RCC 7860 (cell line): ENCODE measurements at regions not wholly inside any gene's neighbourhood (a gene's known extent, or its start where the extent isn't known, plus 50 kb on each side); places are given as distances from the start of the nearest gene placed in this dataset.
"Not testable (repeated sequence)": the region's sequence is repeated elsewhere in the genome, so short reads cannot be mapped to it uniquely, and the experiment has no call there.

Experiments
- DNase-seq: peaks from one replicate; pipeline ENCODE4 v3.0.0-alpha.2; 2015; ENCODE audit warnings: low spot score
- FAIRE-seq: peaks from 2 replicates; lab custom pipeline; 2012; peaks lifted over from hg19 to GRCh38; lab: Jason Lieb, UNC

DNA sequence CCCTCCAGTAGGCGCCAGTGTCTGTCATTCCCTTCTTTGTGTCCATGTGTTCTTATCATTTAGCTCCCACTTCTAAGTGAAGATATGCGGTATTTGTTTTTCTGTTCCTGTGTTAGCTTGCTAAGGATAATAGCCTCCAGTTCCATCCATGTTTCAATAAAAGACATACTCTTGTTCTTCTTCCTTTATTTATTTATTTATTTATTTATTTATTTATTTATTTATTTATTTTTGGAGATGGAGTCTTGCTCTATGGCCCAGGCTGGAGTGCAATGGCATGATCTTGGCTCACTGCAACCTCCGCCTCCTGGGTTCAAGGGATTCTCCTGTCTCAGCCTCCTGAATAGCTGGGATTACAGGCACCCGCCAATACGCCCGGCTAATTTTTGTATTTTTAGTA, 762.6 kb upstream of the CDH10 start:
- not testable (repeated sequence) for DNase-seq, FAIRE-seq

DNA sequence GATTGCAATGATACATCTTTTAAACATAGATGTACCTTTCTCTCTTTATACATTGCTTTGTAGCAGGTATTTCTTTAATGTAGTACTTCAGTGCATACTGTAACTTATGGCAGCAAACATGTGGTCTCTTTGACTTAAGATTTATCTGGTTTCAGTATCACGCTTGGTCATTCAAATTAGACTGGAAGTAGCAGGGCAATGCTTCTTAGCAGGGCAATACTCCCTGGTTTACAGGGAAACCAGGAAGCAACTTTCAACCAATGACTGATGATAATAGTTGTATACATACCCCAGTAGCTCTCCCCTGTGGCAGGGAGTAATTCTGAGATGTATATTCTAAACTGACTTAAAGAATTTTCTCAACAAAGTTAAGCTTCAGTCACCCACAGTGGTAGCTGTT, 761.1 kb upstream of the CDH10 start:
- FAIRE-seq (no peak), DNase-seq (no peak)

DNA sequence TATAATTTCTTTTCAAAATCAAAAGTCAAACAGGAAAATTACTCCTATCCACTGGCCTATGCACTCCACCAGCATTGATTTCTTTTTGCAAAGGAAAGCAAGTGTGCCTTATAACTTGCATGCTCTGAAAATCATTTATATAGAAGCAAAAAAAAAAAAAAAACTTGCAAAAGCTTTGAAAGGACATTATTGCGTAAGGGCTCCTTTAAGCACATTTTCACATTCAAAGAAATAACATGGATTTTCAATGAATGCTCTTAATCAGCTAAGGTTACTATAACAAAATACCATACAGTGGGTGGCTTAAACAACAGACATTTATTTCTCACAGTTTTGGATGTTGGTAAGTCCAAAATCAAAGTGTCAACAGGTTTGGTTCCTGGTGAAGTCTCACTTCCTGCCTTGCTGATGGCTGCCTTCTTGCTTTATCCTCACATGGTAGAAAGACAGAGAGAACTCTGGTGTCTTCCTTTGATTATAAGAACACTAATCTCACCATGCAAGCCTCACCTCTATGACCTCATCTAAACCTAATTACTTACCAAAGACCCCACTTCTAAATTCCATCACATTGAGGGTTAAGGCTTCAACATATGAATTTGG, 755.2 kb upstream of the CDH10 start:
- no peak for FAIRE-seq

DNA sequence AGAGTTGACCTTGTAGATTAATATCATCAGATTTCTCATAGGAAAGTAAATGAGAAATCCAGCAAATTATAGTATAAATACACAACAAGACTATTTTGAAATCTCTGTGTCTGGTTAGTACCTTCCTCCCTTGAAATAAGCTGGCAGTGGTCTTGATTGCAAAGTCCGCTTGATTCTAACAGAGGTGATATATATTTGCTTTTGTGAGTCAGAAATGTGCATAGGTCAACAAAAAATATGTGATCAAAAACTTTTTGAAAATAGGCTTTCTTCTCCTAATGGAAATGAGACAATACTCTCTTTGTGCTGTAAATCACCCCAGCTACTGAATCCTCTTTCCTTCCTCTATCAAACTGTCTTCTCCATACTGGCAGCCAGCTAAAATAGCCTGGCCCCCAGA, 749.2 kb upstream of the CDH10 start:
- FAIRE-seq (no peak), DNase-seq (no peak)

More for the DNA sequence above, 755.2 kb upstream of the CDH10 start:
- DNase-seq, result no peak

DNA sequence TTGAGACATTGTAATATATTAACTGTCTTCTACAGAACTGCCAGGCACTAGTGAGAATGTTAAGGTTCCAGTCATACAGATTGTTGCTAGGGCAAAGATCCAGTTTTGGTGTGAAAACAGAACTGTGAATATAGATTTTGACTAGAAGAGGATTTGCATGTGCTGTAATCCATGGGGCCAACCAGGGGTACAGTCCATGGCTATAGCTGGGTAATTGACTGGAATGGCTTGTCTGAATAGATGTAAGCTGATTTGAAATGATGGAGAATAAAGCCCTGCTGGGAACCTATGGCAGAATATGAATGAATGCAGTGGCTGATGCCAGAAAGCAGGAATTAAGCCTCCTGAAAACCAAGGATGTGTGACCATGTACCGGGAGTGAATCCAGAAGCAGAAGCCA, 748.5 kb upstream of the CDH10 start:
- no peak for DNase-seq
- no peak for FAIRE-seq

DNA sequence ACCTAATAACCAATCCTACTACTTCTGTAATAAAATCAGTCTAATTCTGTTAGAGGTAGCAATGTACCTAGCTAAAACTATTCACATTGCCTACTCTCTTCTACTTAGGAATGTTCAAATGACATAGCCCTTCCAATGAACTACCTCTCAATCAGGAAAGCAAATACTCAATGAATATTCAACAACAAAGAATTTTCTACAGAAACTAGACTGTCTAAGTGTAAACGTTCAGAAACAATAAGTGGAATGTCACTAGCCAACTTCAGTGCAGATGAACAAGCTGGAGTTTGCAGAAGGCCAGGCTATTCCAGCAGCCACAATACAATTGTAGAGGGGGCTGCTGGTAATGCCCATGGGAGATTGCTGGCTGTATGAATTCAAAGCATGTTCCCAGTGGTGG, 743.2 kb upstream of the CDH10 start:
- DNase-seq (no peak), FAIRE-seq (no peak)

DNA sequence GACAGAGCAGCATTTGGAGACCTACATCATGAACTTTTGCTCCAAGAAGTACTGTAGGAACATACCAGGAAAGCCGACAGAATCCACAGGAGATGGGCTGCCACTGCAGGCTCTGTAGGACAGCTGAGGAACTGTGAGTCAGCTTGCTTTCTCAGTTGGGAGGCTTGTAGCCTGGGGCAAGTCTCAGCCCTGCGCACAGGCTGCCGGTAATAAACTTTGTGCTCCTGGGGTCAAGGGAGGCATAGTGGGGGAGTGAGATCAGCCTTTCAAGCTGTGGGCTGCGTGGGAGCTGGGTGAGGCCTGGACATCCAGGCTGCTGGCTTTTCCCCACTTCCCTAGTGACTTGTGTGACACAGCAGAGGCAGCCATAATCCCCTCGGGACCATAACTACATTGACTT, 718.0 kb upstream of the CDH10 start:
- DNase-seq (no peak), FAIRE-seq (no peak)

DNA sequence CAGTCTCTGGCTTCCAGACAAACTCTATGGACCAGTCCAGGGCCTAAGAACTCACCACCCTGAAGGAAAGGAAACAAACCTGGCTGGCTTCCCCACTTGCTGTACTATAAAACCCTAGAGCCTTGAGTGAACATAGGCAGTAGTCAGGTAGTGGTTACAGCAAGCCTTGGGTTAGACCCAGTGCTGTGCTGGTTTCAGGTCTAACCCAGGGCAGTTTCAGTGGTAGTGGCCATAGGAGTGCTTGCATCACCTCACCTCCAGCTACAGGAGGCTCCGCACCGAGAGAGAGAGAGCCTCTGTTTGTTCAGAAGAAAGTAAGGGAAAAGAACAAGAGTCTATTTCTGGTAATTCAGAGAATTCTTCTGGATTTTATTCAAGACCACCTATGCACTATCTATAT, 714.1 kb upstream of the CDH10 start:
- FAIRE-seq (no peak), DNase-seq (no peak)

DNA sequence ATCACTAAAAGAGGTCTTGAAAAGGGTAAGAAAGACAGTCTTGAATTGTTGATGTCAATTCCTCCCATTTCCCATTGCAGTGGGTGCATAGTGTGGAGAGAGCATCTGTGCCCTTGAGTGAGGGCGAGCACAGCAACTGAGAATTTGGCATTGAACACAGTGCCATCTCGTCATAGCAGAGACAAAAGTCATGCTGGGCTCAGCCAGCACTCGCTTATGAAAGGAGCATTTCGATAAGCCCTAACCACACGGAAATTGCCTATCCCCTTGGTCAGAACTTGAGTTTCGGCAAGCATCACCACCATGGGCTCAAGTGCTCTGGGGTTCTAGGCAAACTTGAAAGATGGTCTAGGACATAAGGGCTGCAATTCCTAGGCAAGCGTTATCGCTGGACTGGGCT, 712.8 kb upstream of the CDH10 start:
- FAIRE-seq (no peak), DNase-seq (no peak)

DNA sequence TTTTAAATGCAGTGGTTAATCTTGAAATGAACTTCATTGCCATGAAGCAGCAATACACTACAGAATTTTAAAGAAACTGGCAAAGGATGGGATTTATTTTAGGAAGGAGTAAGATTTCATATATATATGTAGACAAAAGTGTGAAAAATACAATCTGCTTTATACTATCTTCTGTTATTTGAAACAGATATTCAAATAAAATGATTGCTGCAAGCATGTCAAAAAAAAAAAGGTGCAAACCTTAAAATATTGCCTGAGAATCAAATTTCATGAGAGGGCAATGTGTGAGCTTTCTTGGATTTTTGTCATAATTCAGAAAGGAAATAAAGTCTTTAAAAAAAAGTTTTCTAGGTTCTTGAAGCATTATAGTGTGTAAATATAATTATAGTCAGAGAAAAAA, 705.0 kb upstream of the CDH10 start:
- FAIRE-seq (no peak), DNase-seq (no peak)

DNA sequence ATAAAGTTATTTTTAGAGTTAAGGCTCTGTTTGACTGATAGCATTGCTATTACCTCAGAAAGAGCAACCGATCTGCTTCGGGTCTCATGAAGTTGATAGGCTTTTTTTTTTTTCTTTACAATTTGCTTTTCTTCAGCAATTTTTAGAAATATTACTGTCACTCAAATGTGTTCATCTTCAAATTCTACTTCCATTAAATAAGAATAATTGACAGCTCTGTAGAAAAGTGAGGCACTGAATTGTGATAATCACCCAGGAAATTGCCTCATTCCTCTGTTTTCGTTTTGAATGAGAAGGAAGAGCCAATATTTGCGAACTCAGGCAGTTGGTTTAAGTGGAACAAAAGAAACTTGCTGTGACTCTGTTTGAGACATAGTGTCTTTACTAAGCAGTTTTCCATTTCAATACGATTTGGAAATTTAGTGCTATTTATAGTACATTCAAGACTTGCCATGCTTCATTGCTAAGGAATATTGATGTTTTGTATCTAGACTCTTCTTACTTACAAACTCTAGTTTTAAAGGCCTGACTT, 700.5 kb upstream of the CDH10 start:
- FAIRE-seq, result no peak
- no peak for DNase-seq

DNA sequence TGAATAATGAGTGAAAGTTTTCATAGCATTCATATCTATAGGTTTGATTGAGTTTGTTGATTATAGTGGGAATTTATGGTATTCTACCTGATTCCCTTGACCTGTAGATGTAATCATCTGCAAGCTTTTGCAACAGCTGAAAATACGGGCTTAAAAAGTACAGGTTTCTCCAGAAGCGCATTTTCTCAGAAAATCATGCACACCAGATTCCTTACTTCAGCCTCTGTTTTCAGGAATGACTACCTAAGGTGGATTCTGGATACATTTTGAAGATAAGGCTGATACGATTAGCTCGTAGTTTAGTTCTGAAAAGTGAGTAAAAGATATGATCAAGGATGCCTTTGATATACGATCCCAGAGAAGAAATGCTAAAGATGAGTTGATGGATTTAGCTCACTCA, 694.8 kb upstream of the CDH10 start:
- FAIRE-seq, result no peak

DNA sequence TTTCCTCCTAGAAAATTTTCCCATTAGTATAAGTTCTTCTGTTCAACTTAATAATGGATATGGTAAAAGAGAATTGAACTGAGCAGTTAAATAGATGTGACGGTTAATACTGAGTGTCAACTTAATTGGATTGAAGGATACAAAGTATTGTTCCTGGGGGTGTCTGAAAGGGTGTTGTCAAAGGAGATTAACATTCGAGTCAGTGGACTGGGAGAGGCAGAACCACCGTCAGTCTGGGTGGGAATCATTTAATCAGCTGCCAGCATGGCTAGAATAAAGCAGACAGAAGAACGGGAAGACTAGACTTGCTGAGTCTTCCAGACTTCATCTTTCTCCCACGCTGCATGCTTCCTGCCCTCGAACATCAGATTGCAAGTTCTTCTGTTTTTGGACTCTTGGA, 689.6 kb upstream of the CDH10 start:
- DNase-seq, result no peak
- FAIRE-seq, result no peak

More for the DNA sequence above, 694.8 kb upstream of the CDH10 start:
- no peak for DNase-seq

DNA sequence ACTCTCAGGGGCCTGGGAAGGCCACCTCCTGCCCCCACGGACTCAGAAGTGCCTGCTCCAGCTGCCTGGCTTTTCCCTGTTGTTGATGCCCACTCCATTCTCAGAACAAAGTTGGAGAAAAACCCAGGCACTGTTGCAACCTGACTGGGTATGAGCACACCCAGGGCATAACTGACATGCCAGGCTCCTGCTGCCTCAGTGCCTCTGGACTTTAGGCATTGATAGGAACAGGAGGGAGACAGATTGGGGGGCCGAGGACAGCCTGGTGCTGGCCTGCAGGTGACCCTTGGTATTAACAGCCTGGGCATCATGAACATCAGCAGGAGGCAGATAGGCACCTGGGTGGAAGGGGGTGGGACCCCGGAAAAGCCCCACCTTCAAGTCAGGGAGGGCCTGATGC, 685.9 kb upstream of the CDH10 start:
- FAIRE-seq (no peak), DNase-seq (no peak)

DNA sequence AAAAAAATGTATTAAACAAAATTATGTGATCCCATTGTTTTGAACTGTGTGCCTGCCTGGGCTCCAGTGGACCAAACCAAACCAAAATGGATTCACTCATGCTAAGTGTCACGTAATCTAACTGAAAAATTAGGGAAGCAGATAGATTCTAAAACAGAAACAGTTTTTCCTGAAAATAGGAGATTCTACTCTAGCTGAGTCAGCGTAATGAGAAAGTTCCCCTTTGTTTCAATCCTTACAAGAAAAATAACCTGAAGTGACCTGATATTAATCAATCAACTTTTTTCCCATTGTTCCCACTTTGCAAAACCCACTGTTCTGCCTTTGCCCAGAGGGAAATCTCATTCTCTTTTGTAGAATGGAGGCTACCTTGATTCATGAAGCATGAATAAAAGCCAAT, 682.4 kb upstream of the CDH10 start:
- no peak for FAIRE-seq
- no peak for DNase-seq

DNA sequence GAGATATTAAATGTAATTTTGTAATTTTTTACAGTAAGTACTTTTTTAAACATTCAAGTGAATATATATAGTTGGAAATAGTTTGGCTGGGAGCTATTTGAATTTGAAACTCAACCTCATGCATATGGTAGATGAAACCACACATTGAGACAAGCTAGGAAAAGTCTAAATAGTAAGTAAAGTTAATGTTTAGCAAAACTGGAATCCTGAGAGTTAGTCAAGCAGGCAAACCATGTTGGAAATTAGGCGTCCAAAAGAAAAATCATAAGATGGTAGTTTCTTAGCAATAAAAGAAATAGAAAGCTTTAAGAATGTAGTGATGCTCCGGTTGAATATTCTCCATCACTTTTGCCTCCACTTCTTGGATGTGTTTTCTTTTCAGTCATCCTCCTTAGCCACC, 657.1 kb upstream of the CDH10 start:
- DNase-seq, result peak; percentile 49
- FAIRE-seq, result peak; percentile 90

DNA sequence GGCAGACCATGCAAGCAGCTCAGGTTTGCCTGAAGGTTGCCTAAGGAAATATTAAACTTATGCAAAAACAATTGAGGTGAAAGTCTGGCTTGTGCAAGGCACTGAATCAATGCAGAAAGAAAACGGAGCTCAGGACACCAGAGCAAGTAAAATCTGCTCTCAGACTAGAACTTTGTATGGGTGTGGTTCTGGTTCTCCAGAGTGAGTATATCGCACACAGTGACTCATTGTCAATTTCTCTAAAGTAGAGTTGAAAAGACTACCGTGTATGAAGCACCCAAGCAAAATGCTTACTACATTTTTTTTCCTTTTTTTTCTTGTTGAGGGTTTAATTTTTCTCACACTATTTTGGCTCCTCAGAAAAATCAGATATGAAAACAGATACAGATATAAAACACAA, 650.3 kb upstream of the CDH10 start:
- FAIRE-seq (peak; percentile 2), DNase-seq (no peak)

DNA sequence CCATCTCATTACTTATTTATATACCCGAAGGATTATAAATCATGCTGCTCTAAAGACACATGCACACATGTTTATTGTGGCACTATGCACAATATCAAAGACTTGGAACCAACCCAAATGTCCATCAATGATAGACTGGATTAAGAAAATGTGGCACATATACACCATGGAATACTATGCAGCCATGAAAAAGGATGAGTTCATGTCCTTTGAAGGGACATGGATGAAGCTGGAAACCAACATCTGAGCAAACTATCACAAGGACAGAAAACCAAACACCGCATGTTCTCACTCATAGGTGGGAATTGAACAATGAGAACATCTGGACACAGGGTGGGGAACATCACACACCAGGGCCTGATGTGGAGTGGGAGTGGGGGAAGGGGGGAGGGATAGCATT, 645.0 kb upstream of the CDH10 start:
- not testable (repeated sequence) for FAIRE-seq

DNA sequence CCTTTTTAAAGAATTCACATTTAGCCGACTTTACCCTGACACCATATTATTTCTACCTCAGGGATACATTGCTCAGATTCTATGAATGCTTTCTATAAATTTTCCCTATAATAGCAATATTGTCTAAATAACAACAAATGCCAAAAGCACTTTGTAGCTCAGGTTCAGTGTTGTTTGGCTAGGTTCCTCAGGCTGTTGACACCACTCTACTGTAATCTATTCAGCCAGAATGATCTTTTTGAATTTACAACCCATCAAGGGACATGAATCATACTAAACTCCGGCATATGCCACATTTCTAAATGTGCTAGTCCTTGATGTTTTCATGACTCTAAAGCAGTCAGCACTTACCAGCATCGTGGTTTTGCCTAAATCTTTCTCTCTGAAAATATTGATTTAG, 641.5 kb upstream of the CDH10 start:
- FAIRE-seq, result no peak
- no peak for DNase-seq

More for the DNA sequence above, 645.0 kb upstream of the CDH10 start:
- not testable (repeated sequence) for DNase-seq

DNA sequence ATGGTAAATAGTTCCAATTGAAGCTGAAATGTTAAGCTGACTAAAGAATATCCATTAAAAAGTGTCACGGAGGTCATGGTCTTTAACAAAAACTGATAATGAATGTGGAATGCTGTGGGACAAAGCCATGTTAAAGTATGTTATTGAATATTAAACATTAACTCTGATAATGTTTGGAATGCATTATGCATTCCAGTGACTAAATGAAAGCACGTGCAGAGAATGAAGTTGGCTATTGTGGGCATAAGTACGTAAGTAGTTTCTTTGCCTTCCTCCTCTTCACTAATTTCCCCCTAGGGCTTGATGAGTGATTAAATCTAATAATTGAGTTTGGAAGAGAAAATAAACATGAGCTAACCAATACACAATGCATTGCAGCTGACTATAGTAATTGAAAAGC, 640.4 kb upstream of the CDH10 start:
- FAIRE-seq (no peak), DNase-seq (no peak)

DNA sequence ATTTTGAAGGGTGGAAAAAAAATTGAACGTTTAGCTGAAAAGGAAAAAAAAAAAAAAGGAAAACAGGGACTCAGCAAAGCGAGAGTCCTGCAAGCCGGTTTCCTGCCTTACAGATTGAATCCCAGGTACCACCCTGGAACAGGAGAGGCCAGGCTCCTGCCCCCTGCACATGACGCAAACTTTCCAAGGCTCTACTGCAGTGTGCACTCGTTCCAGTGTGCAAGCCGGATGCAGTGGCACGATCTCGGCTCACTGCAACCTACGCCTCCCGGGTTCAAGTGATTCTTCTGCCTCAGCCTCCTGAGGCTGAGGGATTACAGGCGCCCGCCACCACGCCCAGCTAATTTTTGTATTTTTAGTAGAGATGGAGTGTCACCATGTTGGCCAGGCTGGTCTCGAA, 618.7 kb upstream of the CDH10 start:
- not testable (repeated sequence) for FAIRE-seq, DNase-seq

DNA sequence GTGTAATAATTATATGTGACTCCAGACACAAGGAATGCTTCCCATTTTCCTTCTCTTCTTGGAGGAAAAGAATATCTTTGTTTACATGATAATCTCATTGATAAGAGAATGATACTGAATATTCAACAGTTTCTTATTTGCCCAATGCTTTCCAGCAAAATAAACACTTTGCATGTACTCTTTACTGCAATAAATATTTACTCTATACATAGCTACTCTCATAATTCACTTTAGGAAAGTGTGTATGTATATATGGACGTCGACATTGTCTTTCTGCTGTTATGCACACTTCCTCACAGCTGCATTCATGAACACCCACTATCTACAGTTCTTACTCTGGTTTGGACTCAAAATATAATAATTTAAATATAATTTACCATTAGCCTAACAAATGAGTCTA, 617.4 kb upstream of the CDH10 start:
- no peak for FAIRE-seq
- no peak for DNase-seq

DNA sequence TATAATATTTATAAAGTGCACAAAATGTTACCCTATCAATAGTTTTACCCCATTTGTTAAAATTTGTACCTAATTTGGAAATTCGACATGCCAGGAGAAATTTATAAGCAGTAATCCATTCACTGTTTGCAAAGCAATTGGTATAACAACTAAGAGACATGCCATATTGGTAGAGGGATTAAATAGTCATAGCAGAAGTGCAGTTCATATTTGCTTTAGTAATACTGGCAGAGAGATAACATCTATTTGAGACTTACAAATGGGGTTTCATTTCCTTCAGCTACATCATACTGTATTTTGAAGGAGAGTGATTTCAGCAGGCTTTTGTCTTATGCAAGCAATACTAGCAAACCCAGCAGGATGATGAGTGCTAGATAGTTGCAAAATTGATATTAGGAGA, 610.4 kb upstream of the CDH10 start:
- FAIRE-seq (no peak), DNase-seq (no peak)
